Muscle layer of colon (tissue), 2 donors: ENCODE measurements at regions not wholly inside any gene's neighbourhood (a gene's known extent, or its start where the extent isn't known, plus 50 kb on each side); places are given as distances from the start of the nearest gene placed in this dataset.

Source experiments
- H3K27ac ChIP-seq: one replicate; pipeline ENCODE4 v1.7.0; 2013; ENCODE audit warnings: low read depth, mild to moderate bottlenecking, low read length, moderate library complexity
- H3K27me3 ChIP-seq, 2 donors: one replicate each; pipeline ENCODE4 v1.7.0; 2013; ENCODE audit warnings: low read length in 2 of 2, mild to moderate bottlenecking in 2 of 2; ENCODE audit not compliant: insufficient read depth in 2 of 2, control insufficient read depth in 1 of 2
- H3K36me3 ChIP-seq: one replicate; pipeline ENCODE4 v1.7.0; 2013; ENCODE audit warnings: mild to moderate bottlenecking, low read length; ENCODE audit not compliant: insufficient read depth
- H3K4me1 ChIP-seq: one replicate; pipeline ENCODE4 v1.7.0; 2013; ENCODE audit warnings: mild to moderate bottlenecking, low read length; ENCODE audit not compliant: insufficient read depth
- H3K4me3 ChIP-seq, 2 donors: one replicate each; pipeline ENCODE4 v1.7.0; 2013; ENCODE audit warnings: low read length in 2 of 2, low read depth in 1 of 2, mild to moderate bottlenecking in 1 of 2, moderate library complexity in 1 of 2
- H3K9ac ChIP-seq: one replicate; pipeline ENCODE4 v1.7.0; 2013; ENCODE audit warnings: low read length
- H3K9me3 ChIP-seq: one replicate; pipeline ENCODE4 v1.7.0; 2013; ENCODE audit warnings: mild to moderate bottlenecking, low read length
- donor health status: abdominal sarcoma.
- donor health status: Adenocarcinoma of cecum.

DNA sequence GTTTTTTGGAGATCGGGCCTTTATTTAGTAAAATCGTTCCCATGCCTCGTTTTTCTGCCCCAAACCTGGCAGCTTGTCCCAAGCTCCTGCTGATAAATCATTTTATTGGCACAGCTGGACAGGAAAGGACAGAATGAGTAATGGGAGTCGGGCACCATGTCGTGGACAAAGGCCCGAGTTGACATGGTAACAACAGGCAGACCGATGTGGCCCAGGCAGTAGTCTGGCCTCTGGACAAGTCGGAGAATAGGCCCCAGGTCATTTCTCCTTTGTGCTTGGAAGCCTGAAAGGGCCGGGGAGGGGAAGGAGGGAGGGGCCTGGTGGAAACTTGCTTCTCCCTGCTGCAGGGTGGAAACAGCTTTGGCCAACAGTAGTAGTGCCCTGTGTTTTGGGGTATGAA is 234.9 kb downstream of the SUDS3 start:
- Histone ChIP-seq H3K4me1 (no peaks in the 10 kb centered on the region), H3K36me3 (no peaks in the 10 kb centered on the region), H3K27ac (no peak overlapping the region), H3K27me3 (no peaks in the 10 kb centered on the region), H3K9ac (no peak overlapping the region), H3K4me3 (no peak overlapping the region), H3K9me3 (no peaks in the 10 kb centered on the region)

DNA sequence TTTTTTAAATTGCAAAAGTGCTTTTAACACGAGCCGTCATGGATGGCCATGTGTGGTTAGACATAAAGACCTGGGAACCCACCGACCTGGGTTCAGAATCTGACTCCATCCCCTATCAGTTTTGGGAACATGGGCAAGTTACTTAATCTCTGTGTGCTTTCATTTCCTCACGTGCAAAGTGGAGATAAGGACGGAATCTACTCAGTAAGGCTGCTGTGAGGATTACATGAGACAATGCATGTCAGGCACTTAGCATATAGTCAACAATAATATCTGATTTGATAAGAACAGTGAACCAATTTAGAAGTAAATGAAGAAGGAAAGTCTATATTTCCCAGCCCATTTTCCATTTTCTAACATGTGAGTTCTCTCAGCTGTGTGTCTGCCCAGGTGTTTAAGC is 235.4 kb downstream of the SUDS3 start:
- Histone ChIP-seq H3K27ac (no peak overlapping the region), H3K36me3 (no peaks in the 10 kb centered on the region), H3K4me3 (no peak overlapping the region), H3K9me3 (no peaks in the 10 kb centered on the region), H3K9ac (no peak overlapping the region), H3K4me1 (no peaks in the 10 kb centered on the region), H3K27me3 (no peaks in the 10 kb centered on the region)

DNA sequence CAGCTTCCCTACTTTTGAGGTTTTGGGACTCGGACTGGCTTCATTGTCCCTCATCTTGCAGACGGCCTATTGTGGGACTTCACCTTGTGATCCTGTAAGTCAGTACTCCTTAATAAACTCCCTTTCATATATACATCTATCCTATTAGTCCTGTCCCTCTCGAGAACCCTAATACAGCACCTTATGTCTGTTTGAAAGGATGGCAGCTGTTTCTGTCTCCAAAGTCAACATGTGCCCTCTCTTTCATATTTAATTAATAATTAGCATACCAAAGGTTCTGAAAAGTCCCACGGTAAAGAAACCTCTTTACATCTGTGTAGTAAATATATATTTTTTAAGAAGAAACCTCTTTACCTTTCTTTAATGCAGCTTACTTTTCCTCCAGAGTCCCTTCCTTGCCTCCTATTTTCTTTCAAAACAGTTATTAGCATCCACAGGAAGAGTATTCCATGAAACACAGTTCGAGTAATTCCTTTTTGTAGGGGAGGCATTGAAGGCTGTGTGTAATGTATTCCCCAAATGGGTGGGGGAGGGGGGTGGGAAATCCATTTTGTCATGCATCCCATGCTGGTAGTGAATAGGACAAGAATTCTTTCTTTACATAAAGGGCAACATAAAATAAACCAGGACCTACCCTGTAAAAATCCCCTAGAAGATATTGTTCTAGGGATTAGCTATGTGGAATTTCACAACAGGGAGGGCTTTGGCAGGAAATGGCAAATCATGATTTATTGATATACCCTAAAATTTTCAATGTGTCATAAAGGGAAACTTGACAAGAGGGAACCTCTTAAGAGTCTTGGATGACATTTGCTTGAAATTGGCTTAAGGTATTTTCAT is 241.5 kb downstream of the SUDS3 start:
- Histone ChIP-seq H3K9ac (no peak overlapping the region), H3K9me3 (no peaks in the 10 kb centered on the region), H3K4me1 (no peaks in the 10 kb centered on the region), H3K27ac (no peak overlapping the region), H3K4me3 (no peak overlapping the region), H3K36me3 (no peaks in the 10 kb centered on the region), H3K27me3 (no peaks in the 10 kb centered on the region)

DNA sequence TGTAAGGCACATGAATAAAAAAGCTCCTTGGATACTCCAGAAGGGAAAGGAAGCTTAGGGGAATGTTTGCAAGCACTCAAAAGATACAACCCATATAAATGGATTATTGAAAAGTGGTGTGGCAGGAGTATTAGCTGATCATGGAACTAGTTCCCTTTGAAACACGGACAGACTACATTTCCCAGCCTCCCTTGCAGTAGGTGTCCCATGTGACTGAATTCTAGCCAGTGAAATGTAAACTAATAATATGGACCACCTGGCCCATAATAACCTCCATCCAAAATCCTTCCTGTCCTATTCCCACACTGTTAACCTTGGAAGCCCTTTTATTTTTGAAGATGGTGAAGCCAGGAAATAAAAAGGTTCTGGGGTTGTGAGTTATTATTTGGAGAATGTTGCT is 242.3 kb downstream of the SUDS3 start:
- Histone ChIP-seq H3K4me3 (no peak overlapping the region), H3K4me1 (no peaks in the 10 kb centered on the region), H3K27ac (no peak overlapping the region), H3K27me3 (no peaks in the 10 kb centered on the region), H3K9ac (no peak overlapping the region), H3K36me3 (no peaks in the 10 kb centered on the region), H3K9me3 (no peaks in the 10 kb centered on the region)

- Histone ChIP-seq H3K4me3 (no peak overlapping the region), H3K27ac (no peak overlapping the region), H3K36me3 (no peaks in the 10 kb centered on the region), H3K9ac (no peak overlapping the region), H3K4me1 (no peaks in the 10 kb centered on the region), H3K9me3 (no peaks in the 10 kb centered on the region), H3K27me3 (no peaks in the 10 kb centered on the region)
Observed at GRCh38 chr12:118625050-118625675, 248.8 kb downstream of the SUDS3 start.

DNA sequence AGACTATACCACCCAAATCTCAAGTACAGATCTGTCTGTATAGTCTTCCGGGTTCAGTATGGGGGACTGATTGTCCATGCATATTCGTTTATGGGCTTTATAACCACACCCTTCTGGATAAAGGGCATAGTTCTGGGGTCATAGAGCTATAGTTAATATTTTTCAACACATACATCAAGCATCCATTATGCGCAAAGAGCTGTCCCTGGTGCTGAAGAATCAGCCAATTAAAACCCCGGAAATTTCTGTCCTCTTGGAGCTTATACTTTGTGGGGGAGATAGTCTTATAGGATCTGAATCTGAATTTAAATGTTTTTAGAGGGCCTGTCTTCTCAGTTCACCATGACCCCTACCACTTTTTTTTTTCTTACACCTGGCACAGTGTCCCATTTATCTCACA is 256.7 kb downstream of the SUDS3 start:
- Histone ChIP-seq H3K36me3 (no peaks in the 10 kb centered on the region), H3K9ac (no peak overlapping the region), H3K4me3 (no peak overlapping the region), H3K4me1 (no peaks in the 10 kb centered on the region), H3K9me3 (no peaks in the 10 kb centered on the region), H3K27me3 (no peaks in the 10 kb centered on the region), H3K27ac (no peak overlapping the region)

- H3K27ac ChIP-seq, result no peak overlapping the region
- H3K4me3 ChIP-seq, result no peak overlapping the region
- no peaks in the 10 kb centered on the region for H3K36me3 ChIP-seq
- H3K9me3 ChIP-seq, result no peaks in the 10 kb centered on the region
- no peaks in the 10 kb centered on the region for H3K27me3 ChIP-seq
- no peak overlapping the region for H3K9ac ChIP-seq
- H3K4me1 ChIP-seq, result no peaks in the 10 kb centered on the region
Observed at GRCh38 chr12:118635276-118635675, 258.9 kb downstream of the SUDS3 start.

DNA sequence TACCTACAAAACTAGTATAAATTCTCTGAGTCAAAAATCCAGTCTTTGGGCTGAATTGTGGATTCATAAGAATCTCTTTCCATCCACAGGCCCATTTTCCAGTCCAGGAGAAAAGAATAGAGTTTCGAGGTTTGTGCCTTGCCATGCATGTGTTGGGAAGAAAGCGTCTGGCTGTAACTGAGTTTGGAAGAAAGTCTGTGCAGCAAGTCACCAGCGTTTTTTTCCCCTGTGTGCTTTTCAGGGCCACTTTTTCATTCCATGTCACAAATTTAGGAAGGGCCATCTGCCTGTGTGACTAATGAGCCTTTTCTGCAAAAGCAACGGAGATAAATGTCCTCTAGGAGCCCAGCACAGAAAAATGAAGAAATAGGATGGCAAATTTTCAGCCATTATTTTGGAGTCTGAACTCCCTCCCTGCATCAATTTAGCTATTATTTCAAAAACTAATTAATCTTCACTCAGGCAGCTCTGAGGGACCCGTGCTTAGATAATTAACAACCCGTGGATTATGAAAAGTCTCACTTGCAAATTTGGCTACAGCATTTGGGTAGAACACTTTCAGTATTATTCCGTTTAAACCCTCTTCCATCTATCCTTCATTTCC is 261.5 kb downstream of the SUDS3 start:
- Histone ChIP-seq H3K27me3 (no peaks in the 10 kb centered on the region), H3K9ac (no peak overlapping the region), H3K4me1 (no peaks in the 10 kb centered on the region), H3K27ac (no peak overlapping the region), H3K36me3 (no peaks in the 10 kb centered on the region), H3K4me3 (no peak overlapping the region), H3K9me3 (no peaks in the 10 kb centered on the region)

GRCh38 chr12:118641249-118641648 is 264.9 kb downstream of the SUDS3 start:
- Histone ChIP-seq H3K9ac (no peak overlapping the region), H3K4me1 (no peaks in the 10 kb centered on the region), H3K27me3 (no peaks in the 10 kb centered on the region), H3K27ac (no peak overlapping the region), H3K36me3 (no peaks in the 10 kb centered on the region), H3K4me3 (no peak overlapping the region), H3K9me3 (no peaks in the 10 kb centered on the region)

- Histone ChIP-seq H3K4me3 (no peak overlapping the region), H3K9ac (no peak overlapping the region), H3K9me3 (no peaks in the 10 kb centered on the region), H3K27ac (no peak overlapping the region), H3K27me3 (no peaks in the 10 kb centered on the region), H3K4me1 (no peaks in the 10 kb centered on the region), H3K36me3 (no peaks in the 10 kb centered on the region)
Observed at GRCh38 chr12:118645219-118645618, 268.9 kb downstream of the SUDS3 start.

- no peak overlapping the region for H3K27ac ChIP-seq
- H3K27me3 ChIP-seq, result no peaks in the 10 kb centered on the region
- no peaks in the 10 kb centered on the region for H3K9me3 ChIP-seq
- no peaks in the 10 kb centered on the region for H3K4me1 ChIP-seq
- H3K4me3 ChIP-seq, result no peak overlapping the region
- H3K9ac ChIP-seq, result no peak overlapping the region
- H3K36me3 ChIP-seq, result no peaks in the 10 kb centered on the region
Observed at GRCh38 chr12:118649765-118650585, 273.6 kb downstream of the SUDS3 start.
